ENCODE measurements at regions not wholly inside any gene's neighbourhood (a gene's known extent, or its start where the extent isn't known, plus 50 kb on each side); places are given as distances from the start of the nearest gene placed in this dataset.
"Not testable (repeated sequence)": the region's sequence is repeated elsewhere in the genome, so short reads cannot be mapped to it uniquely, and the experiment has no call there.

DNA sequence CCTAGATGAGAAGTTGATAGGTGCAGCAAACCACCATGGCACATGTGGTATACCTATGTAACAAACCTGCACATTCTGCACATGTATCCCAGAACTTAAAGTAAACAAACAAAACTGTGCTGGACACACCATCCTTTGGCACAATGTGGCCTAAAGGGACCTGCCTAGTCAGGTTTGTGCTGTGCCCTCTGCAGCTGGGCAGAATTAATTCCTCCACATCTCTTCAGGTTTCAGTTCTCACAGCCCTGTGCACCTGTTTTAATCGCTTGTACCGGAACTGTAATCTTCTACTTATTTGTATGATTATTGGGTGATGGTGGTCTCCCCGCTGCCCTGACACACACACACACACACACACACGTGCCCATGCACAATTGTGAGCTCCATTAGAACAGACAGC is 252.7 kb downstream of the ACTR3B start:
- DNase-seq = no peak

DNA sequence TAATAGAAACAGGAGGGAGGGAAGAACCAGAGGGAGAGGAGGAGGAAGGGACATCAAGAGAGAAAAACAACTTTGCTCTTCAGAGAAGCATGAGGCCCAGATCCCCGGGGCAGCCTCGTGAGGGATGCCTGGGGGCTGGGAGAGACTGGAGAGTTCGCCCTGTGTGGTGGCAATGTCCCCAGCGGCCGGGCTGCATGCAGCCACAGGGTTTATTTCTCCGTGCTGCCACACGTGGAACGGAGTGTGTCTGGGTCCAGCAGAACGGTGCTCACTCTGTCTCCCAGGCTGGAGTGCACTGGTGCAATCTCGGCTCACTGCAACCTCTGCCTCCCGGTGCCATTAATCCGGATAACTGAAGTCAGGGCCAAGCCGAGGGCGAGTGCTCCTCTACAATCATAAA is 257.7 kb downstream of the ACTR3B start:
- DNase-seq = no peak

DNA sequence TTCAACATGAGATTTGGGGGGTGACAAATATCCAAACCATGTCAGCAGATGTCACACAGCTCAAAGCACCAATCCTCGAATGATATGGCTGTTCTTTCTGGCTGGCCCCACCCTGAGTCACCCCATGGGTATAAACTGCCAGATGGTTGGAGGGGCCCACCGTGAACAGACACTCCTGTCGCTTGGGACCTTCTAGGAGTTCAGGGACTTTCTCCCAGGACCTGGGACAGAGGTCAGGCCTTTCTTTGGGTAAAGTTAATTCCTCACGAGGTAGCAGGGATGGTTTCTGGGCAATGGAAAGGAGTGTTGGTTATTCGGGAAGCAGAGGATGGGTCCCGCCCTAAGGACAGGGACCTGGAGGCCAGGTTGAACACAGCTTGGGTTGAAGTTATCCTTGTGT is 262.0 kb downstream of the ACTR3B start:
- no peak for DNase-seq

DNA sequence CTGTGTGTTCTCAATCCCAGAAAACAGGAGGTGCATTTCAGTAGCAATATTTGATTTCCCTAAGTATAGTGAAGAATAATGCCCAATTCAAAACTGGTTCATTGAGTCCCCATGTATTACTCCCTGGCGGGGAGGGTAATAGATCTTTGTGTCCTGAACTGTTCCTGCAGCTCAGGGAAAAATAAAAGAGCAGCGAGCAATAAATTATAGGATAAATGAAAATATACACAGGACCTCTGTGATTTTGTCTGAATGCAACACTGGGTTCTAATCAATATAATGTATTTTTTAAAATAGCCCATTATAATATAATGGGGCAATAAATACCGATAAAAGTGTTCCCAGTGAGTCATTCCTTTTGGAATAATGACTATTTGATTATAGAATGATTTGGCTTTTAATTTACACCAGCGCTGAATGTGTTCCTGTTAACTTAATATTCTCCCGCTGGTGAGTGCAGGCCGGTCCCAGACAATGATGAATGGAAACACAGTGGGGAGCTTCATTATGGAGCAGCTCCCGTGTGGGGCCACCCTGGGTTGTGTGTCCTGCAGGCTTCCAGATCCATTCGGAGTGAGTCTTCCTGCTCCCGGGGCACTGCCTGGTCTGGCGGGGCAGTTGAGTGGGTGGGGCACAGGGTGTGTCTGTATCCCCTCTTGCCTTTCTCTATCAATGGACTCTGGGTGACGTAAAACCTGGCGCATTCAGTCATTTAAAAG is 263.1 kb downstream of the ACTR3B start:
- no peak for DNase-seq

DNA sequence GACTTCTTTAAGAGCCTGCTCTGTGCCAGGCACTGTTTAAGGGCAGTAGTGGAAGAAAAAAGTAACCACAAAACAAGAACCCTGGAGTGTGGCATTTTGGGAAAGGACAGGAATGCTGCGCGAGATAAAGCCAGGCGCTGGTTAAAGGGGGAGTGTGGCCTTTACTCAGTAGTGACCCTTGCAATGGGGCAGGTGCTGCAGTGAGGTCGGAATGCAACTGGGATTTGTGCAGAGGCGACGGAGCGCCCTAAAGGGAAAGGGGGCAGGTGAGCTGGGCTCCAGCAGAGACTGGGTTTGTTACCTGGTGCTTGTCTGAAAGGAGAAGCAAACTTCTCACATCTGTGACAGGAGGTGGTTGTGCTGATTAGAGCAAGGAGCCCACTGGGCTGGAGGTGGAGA is 263.6 kb downstream of the ACTR3B start:
- no peak for DNase-seq

DNA sequence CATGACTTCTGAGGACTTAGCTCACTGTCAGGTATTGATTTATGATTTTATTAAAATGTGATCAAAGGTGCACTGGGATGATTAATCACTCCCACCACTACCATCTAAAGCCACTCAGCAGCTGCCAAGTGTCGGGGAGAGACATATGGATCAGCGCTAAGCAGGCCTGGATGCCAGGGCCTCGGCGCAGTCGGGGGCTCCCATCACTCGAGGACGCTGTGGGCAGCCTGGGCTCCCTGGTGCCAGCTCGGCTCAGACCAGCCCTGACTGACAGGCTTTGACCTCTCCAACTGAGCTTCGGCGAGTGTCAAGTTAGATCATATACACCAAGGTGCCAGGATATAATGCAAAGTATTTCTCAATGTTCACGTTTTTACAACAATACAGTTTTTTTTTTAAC is 267.7 kb downstream of the ACTR3B start:
- DNase-seq = no peak

DNA sequence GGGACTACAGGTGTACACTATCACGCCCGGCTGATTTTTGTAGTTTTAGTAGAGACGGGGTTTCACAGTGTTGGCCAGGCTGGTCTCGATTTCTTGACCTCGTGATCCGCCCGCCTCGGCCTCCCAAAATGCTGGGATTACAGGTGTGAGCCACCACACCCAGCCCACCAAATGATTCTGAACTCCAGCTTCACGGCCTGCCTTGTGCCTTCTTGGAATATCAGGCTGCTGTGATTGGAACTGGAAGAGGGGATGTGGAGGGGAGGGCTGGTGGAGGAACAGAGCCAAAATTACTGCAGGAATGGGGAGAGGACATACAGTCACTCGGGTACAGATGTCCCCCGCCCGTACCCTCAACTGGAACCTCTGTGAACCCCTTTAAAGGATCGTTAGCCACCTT is 268.4 kb downstream of the ACTR3B start:
- no peak for DNase-seq

DNA sequence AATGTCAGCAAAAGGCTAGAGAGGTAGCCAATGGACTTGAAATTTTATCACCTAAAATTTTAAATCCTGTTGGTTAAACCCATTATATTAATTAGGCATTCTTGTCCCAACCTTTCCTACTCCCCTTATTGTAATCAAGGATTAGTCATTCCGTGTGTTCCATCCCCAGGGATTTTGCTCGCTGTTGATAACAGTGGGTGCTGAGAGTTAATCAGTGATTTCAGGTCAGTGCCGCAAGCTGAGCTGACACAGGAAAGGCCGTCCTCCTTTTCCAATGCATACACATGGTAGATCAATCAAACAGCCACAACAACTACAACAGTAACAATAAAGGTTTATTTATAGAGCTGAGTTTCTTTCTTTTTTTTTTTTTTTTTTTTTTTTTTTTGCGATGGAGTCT is 271.4 kb downstream of the ACTR3B start:
- DNase-seq = no peak

DNA sequence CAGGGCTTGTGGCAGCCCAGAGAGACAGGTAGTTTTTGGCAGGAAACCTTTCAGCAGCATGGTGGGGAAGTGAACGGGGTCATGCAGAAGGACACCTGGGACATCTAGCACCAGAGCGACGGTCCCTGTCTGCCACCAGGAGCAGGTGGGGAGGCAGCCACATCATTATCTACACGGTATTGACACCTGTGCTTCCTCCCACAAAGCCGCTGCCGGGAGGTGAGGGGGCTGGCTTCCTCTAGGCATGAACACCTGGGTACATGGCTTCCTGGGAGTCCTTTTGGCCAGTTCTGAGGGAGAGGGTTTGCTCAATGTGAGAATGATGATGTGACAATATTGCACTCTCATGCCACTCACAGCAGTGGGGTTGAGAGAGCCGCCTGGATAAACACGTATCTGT is 275.2 kb downstream of the ACTR3B start:
- DNase-seq = no peak

DNA sequence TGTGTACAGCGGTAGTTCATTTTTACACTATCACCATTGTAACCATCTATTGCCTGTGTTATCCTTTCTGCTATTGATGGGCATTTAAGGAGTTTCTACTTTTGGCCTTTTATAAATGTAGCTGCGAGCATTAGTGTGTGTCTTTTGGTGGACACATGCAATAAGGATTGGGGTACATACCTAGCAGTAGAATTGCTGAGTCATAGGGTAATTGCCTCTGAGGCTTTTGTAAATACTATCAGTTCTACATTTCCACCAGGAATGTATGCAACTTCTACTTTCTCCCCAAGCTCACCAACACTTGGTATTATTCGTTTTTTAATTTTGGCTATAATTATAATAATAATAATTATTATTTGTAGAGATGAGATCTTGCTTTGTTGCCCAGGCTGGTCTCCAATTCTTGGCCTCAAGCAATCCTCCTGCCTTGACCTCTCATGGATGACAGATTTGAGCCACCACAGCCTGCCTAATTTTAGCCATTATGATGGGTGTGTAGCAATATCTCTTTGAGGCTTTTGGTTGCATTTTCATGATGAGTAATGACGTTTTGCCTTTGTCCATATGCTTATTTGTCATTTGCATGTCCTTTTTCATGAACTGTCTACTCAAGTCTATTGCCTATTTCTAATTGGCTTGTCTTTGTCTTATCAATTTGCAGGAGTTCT is 277.0 kb downstream of the ACTR3B start:
- no peak for DNase-seq

DNA sequence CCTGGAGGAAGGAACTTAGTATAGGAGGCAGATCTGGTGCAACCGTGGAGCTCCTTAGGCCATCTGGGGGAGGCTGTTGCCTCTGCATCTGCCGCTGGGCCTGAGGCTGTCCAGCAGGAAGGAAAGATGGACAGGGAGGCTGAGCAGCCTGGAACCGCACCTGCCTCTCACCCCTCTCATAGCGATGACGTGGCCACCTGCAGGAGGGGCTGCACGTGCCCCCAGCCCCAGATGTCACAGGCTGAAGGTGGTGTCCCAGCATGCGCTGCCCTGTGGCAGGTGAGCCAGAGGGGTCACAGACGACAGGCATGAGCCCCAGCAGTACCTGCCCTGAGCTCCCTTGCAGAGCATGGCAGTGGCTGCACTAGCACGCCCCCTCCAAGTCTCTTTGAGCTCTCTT is 283.9 kb downstream of the ACTR3B start:
- no peak for DNase-seq

DNA sequence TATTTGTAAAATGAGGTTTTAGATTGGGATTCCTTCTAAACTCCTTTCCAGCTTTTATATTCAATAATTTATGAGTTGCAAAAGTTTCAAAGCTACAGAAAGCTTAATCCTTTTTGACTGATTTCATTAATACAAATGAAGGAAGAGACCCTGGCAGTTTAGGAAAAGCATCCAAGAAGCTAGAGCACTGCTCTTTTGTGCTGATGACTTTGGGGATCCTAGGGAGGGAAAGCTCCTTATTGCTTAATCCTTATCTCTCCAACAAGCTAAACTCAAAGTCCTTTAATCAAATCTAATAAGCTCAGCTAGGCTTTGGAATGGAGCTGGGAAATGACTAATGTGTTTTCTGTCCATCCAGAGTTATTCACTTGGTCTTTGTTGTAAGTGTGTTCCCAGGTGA is 285.4 kb downstream of the ACTR3B start:
- DNase-seq = no peak

DNA sequence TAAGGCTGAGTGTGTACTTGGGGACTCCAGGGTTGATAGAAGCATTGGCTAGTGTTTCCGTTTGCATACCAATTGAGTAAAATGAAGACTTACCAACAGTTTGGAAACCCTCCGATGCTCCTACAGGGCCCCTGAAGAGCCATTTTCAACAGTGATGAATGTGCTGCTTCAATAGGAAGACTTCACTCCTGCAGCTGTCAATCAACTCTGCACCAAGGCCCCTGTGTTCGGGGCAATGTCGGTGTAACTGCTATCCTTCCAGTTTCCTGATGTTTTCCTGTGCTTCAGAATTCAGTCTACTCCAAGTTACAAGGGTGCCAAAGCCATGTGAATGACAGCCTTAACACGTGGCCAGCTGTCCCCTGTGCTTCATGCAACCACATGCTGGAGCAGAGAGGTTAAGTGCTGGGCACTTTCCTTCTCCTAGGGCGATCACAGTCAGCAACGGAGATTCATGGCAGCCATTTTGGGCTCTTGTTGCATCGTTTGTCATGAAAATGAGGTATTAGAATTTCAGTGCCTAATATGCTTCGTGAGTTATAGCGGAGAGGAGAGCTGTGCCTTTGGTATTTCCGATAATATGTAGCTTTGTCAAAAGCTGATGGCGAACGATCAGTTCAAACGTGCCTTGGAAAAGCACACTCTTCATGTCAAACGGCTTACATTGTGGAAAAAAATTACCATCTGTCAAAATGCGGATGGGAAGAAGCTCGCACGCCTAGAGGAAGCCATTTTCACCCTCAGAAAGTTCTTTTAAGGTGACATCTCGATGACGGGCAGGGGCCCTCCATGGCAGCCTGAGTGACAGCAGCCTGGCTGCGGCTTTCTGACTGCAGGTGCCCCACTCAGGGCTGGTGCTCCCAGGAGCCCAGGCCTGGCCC is 287.8 kb downstream of the ACTR3B start:
- DNase-seq = no peak

DNA sequence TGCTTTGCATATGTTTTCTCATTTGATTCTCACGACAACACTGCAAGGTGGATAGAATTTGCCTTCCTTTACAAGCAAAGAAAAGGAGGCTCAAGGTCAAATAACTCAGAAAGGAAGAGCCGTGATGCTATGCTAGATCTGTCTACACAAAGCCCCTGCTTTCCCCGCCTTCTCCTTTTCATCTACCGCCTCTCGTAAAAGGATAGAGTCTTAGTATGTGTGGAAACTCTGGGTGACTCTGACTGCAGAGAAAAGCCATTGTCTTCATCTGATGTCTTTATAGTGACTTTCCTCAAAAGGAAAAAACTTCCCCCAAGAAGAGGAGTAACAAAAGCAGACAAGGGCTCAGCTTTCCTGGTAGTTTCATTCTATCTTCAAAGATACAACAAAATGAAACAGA is 292.7 kb downstream of the ACTR3B start:
- no peak for DNase-seq

DNA sequence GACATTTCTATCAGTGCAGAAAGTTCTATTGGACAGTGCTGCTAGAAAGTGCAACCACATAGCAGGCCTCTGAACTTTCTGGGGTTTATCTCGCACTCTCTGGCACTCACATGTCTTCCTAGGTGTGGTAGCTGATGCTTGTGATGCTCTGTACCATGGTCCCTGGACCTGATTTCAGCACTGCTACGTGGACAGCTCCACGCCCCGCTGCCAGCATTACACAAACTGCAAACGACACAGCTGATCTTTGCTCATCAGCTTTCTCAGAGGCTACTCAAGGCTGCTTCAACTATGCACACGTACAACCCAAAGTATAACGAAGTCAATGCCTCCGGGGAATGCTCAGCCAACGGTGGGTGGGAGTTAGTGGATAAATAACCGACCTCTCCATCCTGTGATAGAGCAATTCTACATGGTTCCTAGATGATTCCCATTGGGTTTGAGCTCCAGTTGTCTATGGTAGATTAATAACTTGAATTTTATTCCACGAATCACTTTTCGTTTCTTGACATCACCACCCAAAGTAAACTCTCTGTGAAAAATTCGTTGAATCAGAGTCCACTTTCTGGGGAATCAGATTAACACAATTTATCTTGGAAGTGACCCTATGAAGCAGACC is 302.5 kb downstream of the ACTR3B start:
- DNase-seq = no peak

DNA sequence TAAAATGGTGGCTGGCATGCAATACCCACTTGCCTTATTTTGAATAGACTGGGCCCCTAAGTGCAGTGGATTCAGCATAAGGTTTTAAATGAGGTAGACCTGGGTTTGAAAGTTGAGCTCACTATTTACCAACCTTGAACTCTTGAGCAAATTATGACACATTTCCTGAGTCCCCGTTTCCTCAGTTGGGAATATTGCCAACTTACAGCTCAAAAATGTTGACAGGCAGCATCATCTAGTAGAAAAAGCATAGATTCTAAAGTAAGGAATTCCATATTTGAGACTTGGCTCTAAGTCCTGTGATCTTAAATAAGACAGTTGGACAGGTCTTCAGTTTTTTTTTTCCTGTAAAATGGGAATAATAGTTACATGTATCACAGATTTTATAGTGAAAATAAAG is 305.5 kb downstream of the ACTR3B start:
- no peak for DNase-seq

DNA sequence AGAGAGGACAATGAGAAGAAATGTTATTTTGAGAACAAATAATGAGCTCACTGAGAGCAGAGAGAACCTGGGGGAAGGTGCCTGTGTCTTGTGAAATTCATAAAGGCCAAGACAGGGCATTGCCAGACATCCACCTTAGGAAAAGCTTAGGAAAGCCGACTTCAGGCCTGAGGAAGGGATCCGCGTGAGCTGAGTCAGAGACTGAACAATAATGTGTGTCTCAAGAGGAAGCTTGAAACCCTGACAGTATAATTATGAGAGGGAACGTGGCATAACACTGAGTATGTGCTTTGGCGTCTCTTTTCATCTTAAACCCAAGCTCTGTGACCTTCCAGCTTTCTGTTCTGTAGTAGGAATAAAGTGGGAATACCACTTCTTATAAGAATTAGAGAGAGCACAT is 307.2 kb downstream of the ACTR3B start:
- no peak for DNase-seq

DNA sequence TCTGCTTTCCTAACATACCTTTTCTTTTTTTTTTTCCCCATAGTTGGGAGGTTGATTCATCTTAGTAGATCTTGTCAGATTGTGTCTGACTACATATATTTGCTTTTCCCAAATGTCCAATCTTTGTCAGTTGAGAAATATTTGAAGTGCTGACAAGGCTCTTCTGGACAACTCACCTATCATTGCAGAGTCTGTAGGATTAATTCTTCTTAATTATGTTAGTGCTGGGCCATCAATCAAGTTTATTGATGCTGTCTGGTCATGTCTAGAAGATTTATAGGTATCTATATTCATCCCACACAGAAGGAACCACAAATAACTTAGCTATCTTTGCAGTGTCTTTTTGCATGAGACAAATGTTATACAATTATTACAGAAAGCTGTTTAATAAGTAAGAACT is 310.6 kb downstream of the ACTR3B start:
- no peak for DNase-seq

DNA sequence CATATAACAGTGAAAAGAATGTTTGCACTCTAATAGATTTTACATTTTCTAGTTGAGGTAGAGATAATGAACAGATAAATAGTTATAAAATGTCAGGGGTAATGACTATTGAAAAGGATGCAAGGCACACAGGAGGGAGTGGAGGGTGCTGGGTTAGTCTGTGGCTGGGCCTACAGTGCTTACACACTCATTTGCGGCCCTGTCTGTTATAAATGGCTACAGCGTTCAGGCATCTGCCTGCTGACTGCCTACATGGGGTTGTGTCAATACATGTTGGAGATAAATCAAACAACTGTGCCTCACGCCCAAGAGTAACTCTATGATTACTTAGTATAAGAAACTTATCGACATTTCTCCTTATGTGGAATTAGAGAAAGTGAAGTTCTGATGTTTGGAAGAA is 313.3 kb downstream of the ACTR3B start:
- no peak for DNase-seq

DNA sequence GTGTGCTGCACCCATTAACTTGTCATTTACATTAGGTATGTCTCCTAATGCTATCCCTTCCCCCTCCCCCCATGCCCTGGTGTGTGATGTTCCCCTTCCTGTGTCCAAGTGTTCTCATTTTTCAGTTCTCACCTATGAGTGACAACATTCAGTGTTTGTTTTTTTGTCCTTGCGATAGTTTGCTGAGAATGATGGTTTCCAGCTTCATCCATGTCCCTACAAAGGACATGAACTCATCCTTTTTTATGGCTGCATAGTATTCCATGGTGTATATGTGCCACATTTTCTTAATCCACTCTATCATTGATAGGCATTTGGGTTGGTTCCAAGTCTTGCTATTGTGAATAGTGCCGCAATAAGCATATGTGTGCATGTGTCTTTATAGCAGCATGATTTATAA is 316.7 kb downstream of the ACTR3B start:
- not testable (repeated sequence) for DNase-seq

DNA sequence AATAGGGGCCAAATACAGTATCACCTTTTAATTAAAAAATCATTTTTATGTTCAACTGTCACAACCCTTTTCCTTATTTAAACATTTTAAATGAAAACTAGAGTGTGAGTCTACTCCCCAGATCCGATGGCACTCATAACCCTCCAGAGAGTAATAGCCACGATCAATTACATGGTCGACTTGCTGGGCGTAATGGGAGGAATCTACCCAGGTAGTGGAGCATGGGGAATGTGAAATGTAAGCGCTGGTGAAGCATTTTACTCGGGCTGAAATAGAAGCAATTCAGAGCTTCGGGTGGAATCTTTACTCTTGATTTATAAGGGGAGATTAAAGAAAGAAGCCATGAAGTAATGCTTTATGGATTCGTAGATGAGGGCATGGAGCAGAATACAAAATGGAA is 321.9 kb downstream of the ACTR3B start:
- no peak for DNase-seq

DNA sequence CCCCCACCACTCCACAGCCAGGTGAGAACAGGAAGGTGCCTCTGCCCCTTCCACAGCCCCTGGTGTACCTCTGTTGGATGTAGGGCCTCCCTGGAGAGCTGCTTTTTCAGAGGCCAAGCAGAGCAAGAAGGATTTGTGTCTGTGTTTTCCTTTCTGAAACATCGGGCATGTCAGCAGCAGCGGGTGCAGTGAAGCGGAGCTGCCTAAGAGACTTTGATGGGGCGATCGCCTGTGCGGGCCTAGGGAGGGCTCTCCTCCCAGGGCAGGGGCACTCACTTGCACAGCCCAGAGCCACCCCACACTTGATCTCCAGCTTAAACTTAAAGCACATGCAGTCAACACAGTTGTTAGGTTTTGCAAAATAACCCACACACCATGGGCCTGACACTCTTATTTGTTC is 324.7 kb downstream of the ACTR3B start:
- no peak for DNase-seq

DNA sequence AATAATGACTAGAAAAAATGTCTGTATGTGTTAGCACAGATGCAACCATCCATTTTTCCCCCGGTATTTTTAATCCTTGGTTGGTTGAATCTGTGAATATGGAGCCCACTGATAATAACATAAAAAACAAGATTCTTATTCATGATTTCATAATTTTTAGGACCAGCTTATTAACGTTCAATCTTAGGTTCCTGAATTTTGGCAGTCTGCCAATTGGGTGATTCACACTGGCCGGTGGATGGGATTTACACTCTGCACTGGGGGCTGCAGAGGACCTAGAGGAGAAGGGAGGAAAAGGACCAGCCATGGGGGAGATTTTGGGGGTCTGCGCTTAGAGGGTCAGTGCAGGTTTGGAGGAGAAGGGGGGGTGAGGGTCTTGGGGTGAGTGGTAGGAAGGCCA is 327.9 kb downstream of the ACTR3B start:
- DNase-seq = no peak

DNA sequence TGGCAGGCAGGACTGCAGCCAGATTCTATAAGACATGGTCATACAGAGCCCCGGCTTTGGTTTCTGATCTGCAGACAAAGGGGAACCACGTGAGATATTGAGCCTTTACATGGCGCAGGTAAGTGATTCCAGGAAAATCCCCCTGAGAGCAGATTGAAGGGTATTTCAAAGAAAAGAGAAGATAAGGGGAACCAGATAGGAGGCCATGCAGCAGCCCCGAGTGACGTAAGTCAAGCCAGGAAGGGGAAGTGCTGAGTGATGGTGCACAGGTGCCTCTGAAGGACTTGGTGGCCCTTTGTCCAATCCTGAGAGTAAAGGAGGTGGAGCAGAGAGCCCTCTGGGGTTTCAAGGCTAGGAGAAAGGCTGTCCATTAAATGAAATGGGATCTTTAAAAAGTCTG is 329.0 kb downstream of the ACTR3B start:
- no peak for DNase-seq
